ENCODE measurements at regions not wholly inside any gene's neighbourhood (a gene's known extent, or its start where the extent isn't known, plus 50 kb on each side); places are given as distances from the start of the nearest gene placed in this dataset.

DNA sequence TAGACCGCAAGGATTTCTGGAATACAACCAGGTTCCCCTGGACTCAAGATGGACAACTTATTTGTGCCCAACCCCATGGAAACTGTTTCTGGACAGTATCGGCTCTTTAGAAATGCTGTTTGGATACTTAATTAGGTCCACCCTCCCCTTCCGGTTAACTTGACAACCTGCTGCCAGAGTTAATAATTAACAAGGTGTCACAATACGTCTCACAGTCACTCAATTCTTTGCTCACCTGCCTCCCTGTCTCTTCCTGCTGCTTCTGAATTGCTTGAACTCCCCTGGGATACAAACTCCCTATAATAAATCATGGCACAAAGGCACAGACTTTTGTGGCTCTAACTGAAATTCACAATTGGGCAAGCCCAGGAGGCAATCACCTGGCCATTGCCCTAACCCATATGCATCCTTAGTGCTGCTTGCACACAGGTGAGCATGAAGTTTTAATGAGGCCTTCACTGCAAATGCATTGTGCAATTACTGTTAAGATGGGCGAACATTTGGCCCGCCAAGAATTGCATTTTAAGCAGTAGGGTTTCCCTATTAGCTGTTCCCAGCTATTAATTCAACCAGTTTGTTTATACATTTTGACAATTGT, 504.4 kb upstream of the NOX3 start:
- Histone ChIP-seq H3K27me3 (ENCODE audit: low read depth, low read length) (no peaks in the 10 kb centered on the region), H3K4me2 (ENCODE audit: low read length) (no peak overlapping the region), H2AFZ (ENCODE audit: low read depth, low read length) (no peak overlapping the region), H3K36me3 (replicated peaks; ENCODE audit: low read depth, low read length) (no peaks in the 10 kb centered on the region), H3K9me3 (ENCODE audit: insufficient read depth, low read length) (no peaks in the 10 kb centered on the region), H3K79me2 (ENCODE audit: low read length) (no peaks in the 10 kb centered on the region), H3K27ac (ENCODE audit: low read length) (no peak overlapping the region), H3K4me3 (ENCODE audit: low read length) (no peak overlapping the region), H3K4me1 (ENCODE audit: low read length) (no peaks in the 10 kb centered on the region), H3K9ac (ENCODE audit: low read length) (no peak overlapping the region), H4K20me1 (ENCODE audit: insufficient read depth, low read length) (no peaks in the 10 kb centered on the region)
- TF ChIP-seq, protein P1, sequence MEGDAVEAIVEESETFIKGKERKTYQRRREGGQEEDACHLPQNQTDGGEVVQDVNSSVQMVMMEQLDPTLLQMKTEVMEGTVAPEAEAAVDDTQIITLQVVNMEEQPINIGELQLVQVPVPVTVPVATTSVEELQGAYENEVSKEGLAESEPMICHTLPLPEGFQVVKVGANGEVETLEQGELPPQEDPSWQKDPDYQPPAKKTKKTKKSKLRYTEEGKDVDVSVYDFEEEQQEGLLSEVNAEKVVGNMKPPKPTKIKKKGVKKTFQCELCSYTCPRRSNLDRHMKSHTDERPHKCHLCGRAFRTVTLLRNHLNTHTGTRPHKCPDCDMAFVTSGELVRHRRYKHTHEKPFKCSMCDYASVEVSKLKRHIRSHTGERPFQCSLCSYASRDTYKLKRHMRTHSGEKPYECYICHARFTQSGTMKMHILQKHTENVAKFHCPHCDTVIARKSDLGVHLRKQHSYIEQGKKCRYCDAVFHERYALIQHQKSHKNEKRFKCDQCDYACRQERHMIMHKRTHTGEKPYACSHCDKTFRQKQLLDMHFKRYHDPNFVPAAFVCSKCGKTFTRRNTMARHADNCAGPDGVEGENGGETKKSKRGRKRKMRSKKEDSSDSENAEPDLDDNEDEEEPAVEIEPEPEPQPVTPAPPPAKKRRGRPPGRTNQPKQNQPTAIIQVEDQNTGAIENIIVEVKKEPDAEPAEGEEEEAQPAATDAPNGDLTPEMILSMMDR (IDR thresholded peaks at IDR 0.05; ENCODE audit: low read depth, low read length), result no peak
- TF ChIP-seq EZH2phosphoT487 (IDR thresholded peaks at IDR 0.05; ENCODE audit: low read depth), result no peak

DNA sequence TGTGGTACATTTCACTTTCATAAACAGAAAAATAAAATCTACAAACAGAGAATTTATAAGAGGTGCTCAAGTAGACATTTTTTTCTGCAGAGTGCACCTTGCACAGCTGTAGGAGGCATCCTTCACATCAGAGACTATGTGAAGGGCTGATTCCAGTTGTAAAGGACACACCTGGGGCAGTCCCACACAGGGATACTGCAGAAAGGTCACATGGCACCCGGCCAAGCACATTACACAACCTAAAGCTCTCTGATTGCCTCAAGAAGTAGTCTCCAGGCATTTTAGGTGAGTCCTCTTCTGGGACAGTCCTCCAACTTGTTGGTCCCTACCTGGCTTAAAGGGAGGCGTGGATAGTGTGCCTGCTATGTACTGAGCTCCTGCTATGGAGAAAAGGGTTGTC, 502.9 kb upstream of the NOX3 start:
- Histone ChIP-seq H3K27ac (ENCODE audit: low read length) (no peak overlapping the region), H4K20me1 (ENCODE audit: insufficient read depth, low read length) (no peaks in the 10 kb centered on the region), H3K9ac (ENCODE audit: low read length) (no peak overlapping the region), H2AFZ (ENCODE audit: low read depth, low read length) (no peak overlapping the region), H3K27me3 (ENCODE audit: low read depth, low read length) (no peaks in the 10 kb centered on the region), H3K79me2 (ENCODE audit: low read length) (no peaks in the 10 kb centered on the region), H3K36me3 (replicated peaks; ENCODE audit: low read depth, low read length) (no peaks in the 10 kb centered on the region), H3K4me2 (ENCODE audit: low read length) (no peak overlapping the region), H3K4me3 (ENCODE audit: low read length) (no peak overlapping the region), H3K9me3 (ENCODE audit: insufficient read depth, low read length) (no peaks in the 10 kb centered on the region), H3K4me1 (ENCODE audit: low read length) (no peaks in the 10 kb centered on the region)
- TF ChIP-seq EZH2phosphoT487 (IDR thresholded peaks at IDR 0.05; ENCODE audit: low read depth), result no peak
- TF ChIP-seq, protein P1 (IDR thresholded peaks at IDR 0.05; ENCODE audit: low read depth, low read length), result no peak

DNA sequence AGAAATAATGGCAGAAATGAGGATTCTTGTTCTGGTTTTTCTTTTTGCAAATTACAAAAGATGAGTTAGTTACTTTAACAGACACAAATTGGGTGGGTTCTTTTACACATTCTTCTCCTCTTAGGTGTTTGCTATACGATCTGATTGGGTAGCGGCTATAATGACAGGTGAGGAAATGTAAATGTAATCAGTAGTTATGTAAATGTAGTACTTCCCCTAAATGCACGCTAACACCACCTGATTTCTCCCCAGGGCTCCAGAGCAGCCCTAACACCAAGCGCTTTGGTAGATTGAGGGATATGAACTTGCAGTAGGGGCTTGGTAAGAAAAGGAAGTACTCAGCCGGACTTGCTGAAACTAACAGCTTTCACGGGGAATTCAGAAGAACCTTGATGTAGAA, 499.4 kb upstream of the NOX3 start:
- no peak overlapping the region for H3K9ac ChIP-seq (ENCODE audit: low read length)
- H3K4me3 ChIP-seq (ENCODE audit: low read length), result no peak overlapping the region
- H3K4me2 ChIP-seq (ENCODE audit: low read length), result no peak overlapping the region
- H3K79me2 ChIP-seq (ENCODE audit: low read length), result no peaks in the 10 kb centered on the region
- H3K4me1 ChIP-seq (ENCODE audit: low read length), result no peaks in the 10 kb centered on the region
- no peaks in the 10 kb centered on the region for H3K36me3 ChIP-seq (replicated peaks; ENCODE audit: low read depth, low read length)
- no peaks in the 10 kb centered on the region for H3K27me3 ChIP-seq (ENCODE audit: low read depth, low read length)
- H4K20me1 ChIP-seq (ENCODE audit: insufficient read depth, low read length), result no peaks in the 10 kb centered on the region
- no peak overlapping the region for H3K27ac ChIP-seq (ENCODE audit: low read length)
- H3K9me3 ChIP-seq (ENCODE audit: insufficient read depth, low read length), result no peaks in the 10 kb centered on the region
- TF ChIP-seq, protein P1 (IDR thresholded peaks at IDR 0.05; ENCODE audit: low read depth, low read length), result no peak
- TF ChIP-seq EZH2phosphoT487 (IDR thresholded peaks at IDR 0.05; ENCODE audit: low read depth), result no peak
- no peak overlapping the region for H2AFZ ChIP-seq (ENCODE audit: low read depth, low read length)

DNA sequence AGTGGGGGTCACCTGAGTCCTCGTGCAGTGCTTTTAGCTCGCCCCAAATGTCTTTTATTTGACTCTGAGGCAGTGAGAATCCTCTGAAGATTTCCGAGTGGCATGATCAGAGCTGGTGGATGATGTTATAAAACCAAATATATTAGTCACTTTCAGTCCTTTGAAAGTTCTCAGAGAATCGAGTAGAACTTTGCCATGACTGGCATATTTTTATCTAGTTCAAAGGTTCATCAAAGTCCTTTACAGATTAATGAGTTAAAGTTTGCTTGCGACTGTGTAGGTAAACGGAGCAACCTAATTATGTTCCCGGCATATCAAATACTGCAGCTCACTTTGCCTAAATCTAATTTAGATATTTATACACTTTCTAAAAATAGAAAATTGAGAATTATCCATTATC, 498.5 kb upstream of the NOX3 start:
- H3K9me3 ChIP-seq (ENCODE audit: insufficient read depth, low read length), result no peaks in the 10 kb centered on the region
- H3K79me2 ChIP-seq (ENCODE audit: low read length), result no peaks in the 10 kb centered on the region
- H4K20me1 ChIP-seq (ENCODE audit: insufficient read depth, low read length), result no peaks in the 10 kb centered on the region
- H3K4me2 ChIP-seq (ENCODE audit: low read length), result no peak overlapping the region
- no peaks in the 10 kb centered on the region for H3K36me3 ChIP-seq (replicated peaks; ENCODE audit: low read depth, low read length)
- no peak overlapping the region for H3K4me3 ChIP-seq (ENCODE audit: low read length)
- H3K27ac ChIP-seq (ENCODE audit: low read length), result no peak overlapping the region
- H3K9ac ChIP-seq (ENCODE audit: low read length), result no peak overlapping the region
- no peaks in the 10 kb centered on the region for H3K27me3 ChIP-seq (ENCODE audit: low read depth, low read length)
- no peaks in the 10 kb centered on the region for H3K4me1 ChIP-seq (ENCODE audit: low read length)
- TF ChIP-seq, protein P1 (IDR thresholded peaks at IDR 0.05; ENCODE audit: low read depth, low read length), result no peak
- TF ChIP-seq EZH2phosphoT487 (IDR thresholded peaks at IDR 0.05; ENCODE audit: low read depth), result no peak
- H2AFZ ChIP-seq (ENCODE audit: low read depth, low read length), result no peak overlapping the region
